Muscle of leg (tissue), 3 donors: ENCODE measurements at regions not wholly inside any gene's neighbourhood (a gene's known extent, or its start where the extent isn't known, plus 50 kb on each side); places are given as distances from the start of the nearest gene placed in this dataset.

Experiments
- DNase-seq: peaks from one replicate; pipeline ENCODE4 v3.0.0; 2013
- H3K27ac ChIP-seq: one replicate; pipeline ENCODE4 v1.5.1; 2013; ENCODE audit warnings: mild to moderate bottlenecking, low read length, control low read depth
- H3K27me3 ChIP-seq: one replicate; pipeline ENCODE4 v1.6.1; 2013; ENCODE audit warnings: low read length; ENCODE audit not compliant: control insufficient read depth, insufficient read depth
- H3K36me3 ChIP-seq: one replicate; pipeline ENCODE4 v1.6.1; 2013; ENCODE audit warnings: low read length; ENCODE audit not compliant: control insufficient read depth, insufficient read depth
- H3K4me1 ChIP-seq: one replicate; pipeline ENCODE4 v1.6.1; 2013; ENCODE audit warnings: low read length; ENCODE audit not compliant: control insufficient read depth, insufficient read depth
- H3K4me3 ChIP-seq: one replicate; pipeline ENCODE4 v1.5.1; 2013; ENCODE audit warnings: low read length, control low read depth
- H3K9me3 ChIP-seq: replicated peaks from 2 replicates; pipeline ENCODE4 v1.6.1; 2013; ENCODE audit warnings: low read depth, low read length; ENCODE audit not compliant: control insufficient read depth
- WGBS: methylation state at CpG from one replicate; pipeline ENCODE4 v1.1.5; 2013; ENCODE audit warnings: missing lambda C conversion rate; ENCODE audit not compliant: insufficient coverage; 5-methylcytosine and 5-hydroxymethylcytosine counted together

- WGBS, result 66% methylated on average over 3 of the region's 3 CpGs
- H3K4me3 ChIP-seq, result no peak overlapping the region
- no peak overlapping the region for H3K27ac ChIP-seq
- peaks cover 5% of the 10 kb centered on the region for H3K27me3 ChIP-seq
- no peaks in the 10 kb centered on the region for H3K36me3 ChIP-seq
- no peak for DNase-seq
- H3K9me3 ChIP-seq, result no peaks in the 10 kb centered on the region
- H3K4me1 ChIP-seq, result no peaks in the 10 kb centered on the region
Measured at GRCh38 chr12:112728864-112729263, 62.7 kb upstream of the RPH3A start.

GRCh38 chr12:112734859-112735695 lies 56.5 kb upstream of the RPH3A start:
- Histone ChIP-seq H3K27ac (no peak overlapping the region), H3K27me3 (peaks cover 3% of the 10 kb centered on the region), H3K4me1 (no peaks in the 10 kb centered on the region), H3K9me3 (no peaks in the 10 kb centered on the region), H3K4me3 (no peak overlapping the region), H3K36me3 (no peaks in the 10 kb centered on the region)
- DNase-seq, result no peak
- 44% methylated on average over 11 of the region's 12 CpGs for WGBS

- H3K9me3 ChIP-seq, result no peaks in the 10 kb centered on the region
- H3K4me1 ChIP-seq, result no peaks in the 10 kb centered on the region
- H3K27ac ChIP-seq, result no peak overlapping the region
- H3K27me3 ChIP-seq, result no peaks in the 10 kb centered on the region
- H3K36me3 ChIP-seq, result no peaks in the 10 kb centered on the region
- WGBS, result 40% methylated on average over 1 of the region's 3 CpGs
- H3K4me3 ChIP-seq, result no peak overlapping the region
- DNase-seq, result no peak
Measured at GRCh38 chr12:112738531-112738930, 53.0 kb upstream of the RPH3A start.

- DNase-seq, result no peak
- Histone ChIP-seq H3K4me3 (no peak overlapping the region), H3K27me3 (no peaks in the 10 kb centered on the region), H3K9me3 (no peaks in the 10 kb centered on the region), H3K36me3 (no peaks in the 10 kb centered on the region), H3K27ac (no peak overlapping the region), H3K4me1 (no peaks in the 10 kb centered on the region)
- 89% methylated on average over 3 of the region's 3 CpGs for WGBS
Measured at GRCh38 chr12:112740387-112740934, 51.1 kb upstream of the RPH3A start.

GRCh38 chr12:112741106-112741505 lies 50.4 kb upstream of the RPH3A start:
- WGBS, result 20% methylated on average over 1 of the region's 2 CpGs
- DNase-seq, result no peak
- H3K27me3 ChIP-seq, result no peaks in the 10 kb centered on the region
- H3K27ac ChIP-seq, result no peak overlapping the region
- H3K9me3 ChIP-seq, result no peaks in the 10 kb centered on the region
- no peak overlapping the region for H3K4me3 ChIP-seq
- no peaks in the 10 kb centered on the region for H3K4me1 ChIP-seq
- no peaks in the 10 kb centered on the region for H3K36me3 ChIP-seq
